ENCODE measurements at regions not wholly inside any gene's neighbourhood (a gene's known extent, or its start where the extent isn't known, plus 50 kb on each side); places are given as distances from the start of the nearest gene placed in this dataset.

DNA sequence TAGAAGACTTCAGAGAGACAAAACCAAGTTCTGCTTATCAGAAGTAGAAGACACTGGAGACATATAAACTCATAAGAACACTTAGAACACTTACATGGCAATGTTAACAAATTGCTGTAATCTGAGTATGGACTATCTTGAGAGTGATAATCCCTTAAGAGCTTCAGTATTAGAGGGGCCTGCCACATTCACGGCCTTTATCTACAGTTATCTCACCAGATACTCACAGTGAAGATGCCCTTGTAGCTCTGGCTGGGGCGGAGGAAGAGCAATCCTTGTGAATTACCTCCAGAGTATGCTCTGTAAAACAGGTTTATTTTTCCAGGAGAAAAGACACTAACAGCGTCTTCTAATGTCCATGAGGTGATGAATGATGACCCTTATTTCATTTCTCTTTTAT lies 762.8 kb downstream of the FAM181B start:
- no peaks in the 10 kb centered on the region for H3K79me2 ChIP-seq (ENCODE audit: control insufficient read depth, insufficient read depth, low read length)
- POLR2A ChIA-PET = no interaction called here
- no peak overlapping the region for H2AFZ ChIP-seq (ENCODE audit: low read depth, low read length)
- no peaks in the 10 kb centered on the region for H3K4me1 ChIP-seq (ENCODE audit: control insufficient read depth, extremely low read depth, insufficient read depth, low read length)
- no peak overlapping the region for H3K27ac ChIP-seq (ENCODE audit: insufficient read depth, low read depth, low read length)
- H3K27me3 ChIP-seq (ENCODE audit: control insufficient read depth in 2 of 2, insufficient read depth in 2 of 2, low read length in 2 of 2) = no peaks in the 10 kb centered on the region
- TF ChIP-seq POLR2AphosphoS5 (IDR thresholded peaks at IDR 0.05; ENCODE audit: insufficient read depth, low read depth, low read length) (no peak), MAX (IDR thresholded peaks at IDR 0.05; ENCODE audit: insufficient read depth, insufficient read length) (no peak), GATA2 (IDR thresholded peaks at IDR 0.05; ENCODE audit: insufficient read depth, insufficient read length, low read depth, low read length) (no peak), CTCF (IDR thresholded peaks at IDR 0.05; ENCODE audit: extremely low read depth in 1 of 2, insufficient read depth in 1 of 2, low read depth in 1 of 2, low read length in 2 of 2) (no peak), POLR2A (IDR thresholded peaks at IDR 0.05; ENCODE audit: low read depth, low read length) (no peak), MYC (IDR thresholded peaks at IDR 0.05; ENCODE audit: low read depth, low read length) (no peak), EZH2 (IDR thresholded peaks at IDR 0.05; ENCODE audit: borderline replicate concordance, low read depth, low read length, severe bottlenecking) (no peak), FOS (IDR thresholded peaks at IDR 0.05; ENCODE audit: borderline replicate concordance, insufficient read depth, low read length) (no peak), JUN (IDR thresholded peaks at IDR 0.05; ENCODE audit: borderline replicate concordance, insufficient read depth, insufficient read length, low read depth) (no peak)
- FAIRE-seq (no peak), DNase-seq (ENCODE audit: low read depth, low spot score) (no peak)
- H3K4me3 ChIP-seq (replicated peaks in 1 of 3; ENCODE audit: insufficient read depth in 1 of 3, low read depth in 1 of 3, low read length in 3 of 3) = no peak overlapping the region
- intact Hi-C loops (cut with micrococcal nuclease) = no loop called here
- no peaks in the 10 kb centered on the region for H3K9me3 ChIP-seq (replicated peaks; ENCODE audit: control insufficient read depth, insufficient read depth, low read length)
- no peaks in the 10 kb centered on the region for H3K36me3 ChIP-seq (ENCODE audit: control insufficient read depth in 2 of 2, extremely low read depth in 1 of 2, insufficient read depth in 2 of 2, low read length in 2 of 2)
- no peak overlapping the region for H3K9ac ChIP-seq (replicated peaks; ENCODE audit: extremely low read depth, insufficient read depth, low read length)
- BruUV-seq (replicated peaks) = no TSS peak
- H4K20me1 ChIP-seq (replicated peaks; ENCODE audit: control insufficient read depth, extremely low read depth, insufficient read depth, low read length) = no peaks in the 10 kb centered on the region
- no peak overlapping the region for H3K4me2 ChIP-seq (ENCODE audit: insufficient read depth, low read length)
- no peaks in the 10 kb centered on the region for H3K9me1 ChIP-seq (replicated peaks; ENCODE audit: control insufficient read depth, extremely low read depth, insufficient read depth, low read length)
- CTCF ChIA-PET = interaction anchor here (0.6 kb wide), 1 partner anchor 41 kb away, joined by 3 read pairs; no protein-coding TSS in a partner anchor
- dilution Hi-C loops (cut with MboI; ENCODE audit: extremely low pct_ligation_motif_present, low sequenced_read_pairs) = no loop called here
